HEK293 (cell line): ENCODE measurements at regions not wholly inside any gene's neighbourhood (a gene's known extent, or its start where the extent isn't known, plus 50 kb on each side); places are given as distances from the start of the nearest gene placed in this dataset.

ENCODE experiments used
- CTCF ChIA-PET: fragments of 350-600 bp; formaldehyde crosslinking; extraction: SDS; loops from one replicate; lab custom pipeline; 2021; ENCODE audit warnings: antibody characterized with exemption; lab: Yijun Ruan, JAX
- POLR2A ChIA-PET: fragments of 300-600 bp; formaldehyde crosslinking; extraction: SDS; loops from one replicate; lab custom pipeline; 2020; ENCODE audit warnings: antibody characterized with exemption, inconsistent platforms; lab: Yijun Ruan, JAX
- H3K27ac ChIP-seq: fragments of 200-500 bp; sonication (Bioruptor generic); 2 replicates; pipeline ENCODE4 v1.5.1; 2014; ENCODE audit warnings: low read depth, low read length, control low read depth, inconsistent platforms; ENCODE audit errors: extremely low read depth
- H3K36me3 ChIP-seq, 2 experiments: fragments of 200-500 bp in 1 of 2; sonication (Bioruptor generic) in 1 of 2; 1 replicate in 1 of 2; 2 replicates in 1 of 2; pipeline ENCODE4 v1.5.1; 2014 to 2017; ENCODE audit warnings: inconsistent platforms in 2 of 2, low read length in 2 of 2; ENCODE audit not compliant: control insufficient read depth in 2 of 2, insufficient read depth in 1 of 2
- H3K4me1 ChIP-seq: fragments of 200-500 bp; sonication (Bioruptor generic); 2 replicates; pipeline ENCODE4 v1.5.1; 2014; ENCODE audit warnings: mild to moderate bottlenecking, low read length, inconsistent platforms; ENCODE audit not compliant: control insufficient read depth, insufficient read depth
- H3K4me3 ChIP-seq: 2 replicates; pipeline ENCODE4 v1.5.1; 2011; ENCODE audit warnings: low read depth, mild to moderate bottlenecking, control low read depth, low read length, moderate library complexity
- H3K9me3 ChIP-seq: fragments of 200-500 bp; sonication (Bioruptor generic); 2 replicates; pipeline ENCODE4 v1.5.1; 2014; ENCODE audit warnings: low read depth, low read length, inconsistent platforms; ENCODE audit not compliant: control insufficient read depth, insufficient read depth
- FEZF1 ChIP-seq: fragments of 450-650 bp; formaldehyde crosslinking; IDR thresholded peaks from 2 replicates; pipeline ENCODE4 v1.5.1; 2016; ENCODE audit warnings: missing biosample characterization, missing genetic modification characterization
- GLIS1 ChIP-seq: fragments of 450-650 bp; formaldehyde crosslinking; IDR thresholded peaks from 2 replicates; pipeline ENCODE4 v1.5.1; 2016; ENCODE audit warnings: missing biosample characterization, missing genetic modification characterization
- KLF1 ChIP-seq: fragments of 450-650 bp; formaldehyde crosslinking; IDR thresholded peaks from 2 replicates; pipeline ENCODE4 v1.5.1; 2016; ENCODE audit warnings: missing biosample characterization, missing genetic modification characterization
- OSR2 ChIP-seq: fragments of 450-650 bp; formaldehyde crosslinking; IDR thresholded peaks from 2 replicates; pipeline ENCODE4 v1.5.1; 2016; ENCODE audit warnings: missing biosample characterization, missing genetic modification characterization
- PATZ1 ChIP-seq: fragments of 450-650 bp; formaldehyde crosslinking; IDR thresholded peaks from 2 replicates; pipeline ENCODE4 v1.5.1; 2016; ENCODE audit warnings: missing biosample characterization, missing genetic modification characterization
- PRDM4 ChIP-seq: fragments of 450-650 bp; formaldehyde crosslinking; IDR thresholded peaks from 2 replicates; pipeline ENCODE4 v1.5.1; 2017; ENCODE audit warnings: missing biosample characterization, missing genetic modification characterization
- RBAK ChIP-seq: fragments of 450-650 bp; formaldehyde crosslinking; IDR thresholded peaks from 2 replicates; pipeline ENCODE4 v1.5.1; 2016; ENCODE audit warnings: missing biosample characterization, missing genetic modification characterization
- SP3 ChIP-seq: fragments of 450-650 bp; formaldehyde crosslinking; IDR thresholded peaks from 2 replicates; pipeline ENCODE4 v1.5.1; 2016; ENCODE audit warnings: missing biosample characterization, missing genetic modification characterization
- ZBTB48 ChIP-seq: fragments of 450-650 bp; formaldehyde crosslinking; IDR thresholded peaks from 2 replicates; pipeline ENCODE4 v1.5.1; 2016; ENCODE audit warnings: missing biosample characterization, missing genetic modification characterization
- ZBTB6 ChIP-seq: fragments of 450-650 bp; formaldehyde crosslinking; IDR thresholded peaks from 2 replicates; pipeline ENCODE4 v1.5.1; 2017; ENCODE audit warnings: missing biosample characterization, missing genetic modification characterization
- ZNF112 ChIP-seq: fragments of 450-650 bp; formaldehyde crosslinking; IDR thresholded peaks from 2 replicates; pipeline ENCODE4 v1.5.0; 2017; ENCODE audit warnings: missing biosample characterization, missing genetic modification characterization
- ZNF140 ChIP-seq: fragments of 450-650 bp; formaldehyde crosslinking; IDR thresholded peaks from 2 replicates; pipeline ENCODE4 v1.5.1; 2016; ENCODE audit warnings: missing biosample characterization, missing genetic modification characterization
- ZNF157 ChIP-seq: fragments of 450-650 bp; formaldehyde crosslinking; IDR thresholded peaks from 2 replicates; pipeline ENCODE4 v1.5.1; 2016; ENCODE audit warnings: missing biosample characterization, missing genetic modification characterization
- ZNF184 ChIP-seq: fragments of 450-650 bp; IDR thresholded peaks from 2 replicates; pipeline ENCODE4 v1.5.1; 2018; ENCODE audit warnings: missing biosample characterization, mild to moderate bottlenecking, missing genetic modification characterization
- ZNF2 ChIP-seq: fragments of 450-650 bp; formaldehyde crosslinking; IDR thresholded peaks from 2 replicates; pipeline ENCODE4 v1.5.1; 2016; ENCODE audit warnings: missing biosample characterization, missing genetic modification characterization
- ZNF221 ChIP-seq: fragments of 450-650 bp; formaldehyde crosslinking; IDR thresholded peaks from 2 replicates; pipeline ENCODE4 v1.5.1; 2017; ENCODE audit warnings: missing biosample characterization, missing genetic modification characterization, borderline replicate concordance
- ZNF302 ChIP-seq: fragments of 450-650 bp; formaldehyde crosslinking; IDR thresholded peaks from 2 replicates; pipeline ENCODE4 v1.5.1; 2016; ENCODE audit warnings: missing biosample characterization, missing genetic modification characterization, low read depth
- ZNF335 ChIP-seq: fragments of 450-650 bp; formaldehyde crosslinking; conservative IDR thresholded peaks from 2 replicates; pipeline ENCODE4 v1.5.1; 2016; ENCODE audit warnings: missing biosample characterization, missing genetic modification characterization
- ZNF488 ChIP-seq: fragments of 450-650 bp; formaldehyde crosslinking; IDR thresholded peaks from 2 replicates; pipeline ENCODE4 v1.5.1; 2016; ENCODE audit warnings: missing biosample characterization, missing genetic modification characterization
- ZNF571 ChIP-seq: fragments of 450-650 bp; formaldehyde crosslinking; IDR thresholded peaks from 2 replicates; pipeline ENCODE4 v1.5.0; 2017; ENCODE audit warnings: missing biosample characterization, missing genetic modification characterization
- ZNF600 ChIP-seq: fragments of 450-650 bp; formaldehyde crosslinking; IDR thresholded peaks from 2 replicates; pipeline ENCODE4 v1.5.1; 2016; ENCODE audit warnings: missing biosample characterization, missing genetic modification characterization
- ZNF629 ChIP-seq: fragments of 450-650 bp; formaldehyde crosslinking; IDR thresholded peaks from 2 replicates; pipeline ENCODE4 v1.5.1; 2017; ENCODE audit warnings: missing biosample characterization, missing genetic modification characterization
- ZNF777 ChIP-seq: fragments of 450-650 bp; formaldehyde crosslinking; IDR thresholded peaks from 2 replicates; pipeline ENCODE4 v1.5.1; 2017; ENCODE audit warnings: missing biosample characterization, missing genetic modification characterization, borderline replicate concordance
- ZNF830 ChIP-seq: fragments of 450-650 bp; IDR thresholded peaks from 2 replicates; pipeline ENCODE4 v1.5.0; 2018; ENCODE audit warnings: missing biosample characterization, missing genetic modification characterization, low read depth, mild to moderate bottlenecking, moderate library complexity
- TF ChIP-seq, protein P1 (sequence below): fragments of 450-650 bp; formaldehyde crosslinking; IDR thresholded peaks from 2 replicates; pipeline ENCODE4 v1.5.1; 2016; ENCODE audit warnings: missing biosample characterization, missing genetic modification characterization, borderline replicate concordance
- TF ChIP-seq, protein P2 (sequence below): fragments of 450-650 bp; formaldehyde crosslinking; IDR thresholded peaks from 2 replicates; pipeline ENCODE4 v1.5.1; 2016; ENCODE audit warnings: missing biosample characterization, missing genetic modification characterization

DNA sequence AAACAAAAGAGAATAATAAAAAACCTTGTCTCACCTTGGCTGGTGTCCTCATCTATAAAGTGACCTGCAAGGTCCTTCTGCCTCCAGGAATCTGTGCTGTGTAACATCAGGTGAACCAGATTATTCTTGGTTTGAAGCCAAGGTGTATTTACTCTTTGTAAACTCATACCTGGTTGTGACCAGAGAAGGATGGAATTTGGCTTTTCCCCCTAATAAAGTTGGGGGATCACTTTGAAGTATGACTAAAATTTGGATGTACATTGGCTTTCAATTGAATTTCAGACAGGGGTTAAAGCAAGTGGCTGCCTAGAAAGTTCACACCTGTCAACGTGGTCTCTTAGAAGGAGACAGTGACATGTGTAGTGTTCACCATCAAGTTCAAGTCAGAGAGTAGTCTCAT is 100.1 kb downstream of the SCP2D1 start:
- Histone ChIP-seq H3K4me1 (no peaks in the 10 kb centered on the region), H3K27ac (no peak overlapping the region), H3K9me3 (no peaks in the 10 kb centered on the region), H3K4me3 (no peak overlapping the region), H3K36me3 (no peaks in the 10 kb centered on the region)
- ChIA-PET POLR2A (no interaction called here), CTCF (interaction anchor here (0.7 kb wide), 1 partner anchor 357 kb away, joined by 3 read pairs; no protein-coding TSS in a partner anchor)
- TF ChIP-seq ZNF777 (tag by site-specific recombination) (no peak), RBAK (no peak), ZNF140 (tag by site-specific recombination) (no peak), ZNF629 (tag by site-specific recombination) (no peak), ZNF2 (tag by site-specific recombination) (no peak), ZNF488 (tag by site-specific recombination) (no peak), FEZF1 (tag by site-specific recombination) (no peak), ZNF302 (no peak), ZNF184 (tag by site-specific recombination) (no peak), PATZ1 (tag by site-specific recombination) (no peak), ZNF157 (tag by site-specific recombination) (no peak), ZNF335 (tag by site-specific recombination) (no peak), PRDM4 (tag by site-specific recombination) (no peak), ZNF600 (tag by site-specific recombination) (no peak)
- TF ChIP-seq, protein P1, sequence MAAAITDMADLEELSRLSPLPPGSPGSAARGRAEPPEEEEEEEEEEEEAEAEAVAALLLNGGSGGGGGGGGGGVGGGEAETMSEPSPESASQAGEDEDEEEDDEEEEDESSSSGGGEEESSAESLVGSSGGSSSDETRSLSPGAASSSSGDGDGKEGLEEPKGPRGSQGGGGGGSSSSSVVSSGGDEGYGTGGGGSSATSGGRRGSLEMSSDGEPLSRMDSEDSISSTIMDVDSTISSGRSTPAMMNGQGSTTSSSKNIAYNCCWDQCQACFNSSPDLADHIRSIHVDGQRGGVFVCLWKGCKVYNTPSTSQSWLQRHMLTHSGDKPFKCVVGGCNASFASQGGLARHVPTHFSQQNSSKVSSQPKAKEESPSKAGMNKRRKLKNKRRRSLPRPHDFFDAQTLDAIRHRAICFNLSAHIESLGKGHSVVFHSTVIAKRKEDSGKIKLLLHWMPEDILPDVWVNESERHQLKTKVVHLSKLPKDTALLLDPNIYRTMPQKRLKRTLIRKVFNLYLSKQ (tag by site-specific recombination), result no peak
- TF ChIP-seq, protein P2, sequence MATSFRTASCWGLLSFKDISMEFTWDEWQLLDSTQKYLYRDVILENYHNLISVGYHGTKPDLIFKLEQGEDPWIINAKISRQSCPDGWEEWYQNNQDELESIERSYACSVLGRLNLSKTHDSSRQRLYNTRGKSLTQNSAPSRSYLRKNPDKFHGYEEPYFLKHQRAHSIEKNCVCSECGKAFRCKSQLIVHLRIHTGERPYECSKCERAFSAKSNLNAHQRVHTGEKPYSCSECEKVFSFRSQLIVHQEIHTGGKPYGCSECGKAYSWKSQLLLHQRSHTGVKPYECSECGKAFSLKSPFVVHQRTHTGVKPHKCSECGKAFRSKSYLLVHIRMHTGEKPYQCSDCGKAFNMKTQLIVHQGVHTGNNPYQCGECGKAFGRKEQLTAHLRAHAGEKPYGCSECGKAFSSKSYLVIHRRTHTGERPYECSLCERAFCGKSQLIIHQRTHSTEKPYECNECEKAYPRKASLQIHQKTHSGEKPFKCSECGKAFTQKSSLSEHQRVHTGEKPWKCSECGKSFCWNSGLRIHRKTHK (tag by site-specific recombination), result no peak

- Histone ChIP-seq H3K36me3 (no peaks in the 10 kb centered on the region), H3K27ac (no peak overlapping the region), H3K4me3 (no peak overlapping the region), H3K9me3 (no peaks in the 10 kb centered on the region), H3K4me1 (no peaks in the 10 kb centered on the region)
- ChIA-PET CTCF (no interaction called here), POLR2A (no interaction called here)
- TF ChIP-seq ZNF112 (tag by site-specific recombination) (no peak), ZBTB48 (no peak), ZBTB6 (tag by site-specific recombination) (no peak), SP3 (no peak), ZNF221 (tag by site-specific recombination) (no peak), GLIS1 (tag by site-specific recombination) (no peak), ZNF629 (tag by site-specific recombination) (no peak), ZNF184 (tag by site-specific recombination) (no peak), ZNF830 (no peak), OSR2 (tag by site-specific recombination) (no peak), KLF1 (no peak), ZNF571 (tag by site-specific recombination) (no peak)
- TF ChIP-seq, protein P2 (tag by site-specific recombination), result no peak
Measured at GRCh38 chr20:18914796-18915195, 101.2 kb downstream of the SCP2D1 start.
